Adrenal gland (tissue), 5 donors: ENCODE measurements at regions not wholly inside any gene's neighbourhood (a gene's known extent, or its start where the extent isn't known, plus 50 kb on each side); places are given as distances from the start of the nearest gene placed in this dataset.

Source experiments
- CTCF ChIP-seq, 6 experiments: fragments of 450-650 bp in 4 of 6; fragments of 200-600 bp in 2 of 6; sonication (generic) in 1 of 6; IDR thresholded peaks; 1 replicate in 5 of 6; 2 replicates in 1 of 6; pipeline versions ENCODE4 v1.5.1 to v1.8.0; 2016 to 2021; ENCODE audit warnings: antibody characterized with exemption in 6 of 6, mild to moderate bottlenecking in 2 of 6, moderate library complexity in 1 of 6
- POLR2A ChIP-seq, 2 donors: fragments of 450-650 bp; IDR thresholded peaks; one replicate each; pipeline ENCODE4 v1.6.1; 2017; ENCODE audit warnings: antibody characterized with exemption in 2 of 2, mild to moderate bottlenecking in 2 of 2, moderate library complexity in 1 of 2
- donor health status: DM: no; HTN: no; CAD: no.

GRCh38 chr9:30250872-30251271, 2133.6 kb upstream of the ACO1 start:
- TF ChIP-seq CTCF (IDR thresholded peaks at IDR 0.05) (no peak), POLR2A (IDR thresholded peaks at IDR 0.05) (no peak)
